Activated T-helper 1 cell treated with anti-CD3 and anti-CD28 coated beads, Interleukin-12 subunit alpha, Interleukin-12 subunit beta, Interleukin-2, Interleukin-4 antibody, amounts not matched to agents 30 ng/mL and 10 ng/mL and 1 ng/mL, durations not matched to agents 14 hours and 24 hours and 36 hours (primary cell): ENCODE measurements at regions not wholly inside any gene's neighbourhood (a gene's known extent, or its start where the extent isn't known, plus 50 kb on each side); places are given as distances from the start of the nearest gene placed in this dataset.
"Not testable (repeated sequence)": the region's sequence is repeated elsewhere in the genome, so short reads cannot be mapped to it uniquely, and the experiment has no call there.

Experiments
- DNase-seq: peaks from one replicate; pipeline ENCODE4 v3.0.0; 2021; ENCODE audit warnings: low spot score
- H3K27ac Mint-ChIP-seq: one replicate; pipeline ENCODE4 v1.8.0; 2021; ENCODE audit warnings: mild to moderate bottlenecking, mixed read lengths
- H3K27me3 Mint-ChIP-seq: one replicate; pipeline ENCODE4 v1.8.0; 2022; ENCODE audit warnings: mild to moderate bottlenecking, moderate library complexity, mixed read lengths; ENCODE audit not compliant: insufficient read depth
- H3K36me3 Mint-ChIP-seq: one replicate; pipeline ENCODE4 v1.8.0; 2021; ENCODE audit warnings: low read depth, mixed read lengths
- H3K4me1 Mint-ChIP-seq: one replicate; pipeline ENCODE4 v1.8.0; 2021; ENCODE audit warnings: low read depth, mixed read lengths
- H3K4me3 Mint-ChIP-seq: one replicate; pipeline ENCODE4 v1.8.0; 2021; ENCODE audit warnings: mild to moderate bottlenecking, moderate library complexity, mixed read lengths
- H3K9me3 Mint-ChIP-seq: one replicate; pipeline ENCODE4 v1.8.0; 2021; ENCODE audit warnings: mixed read lengths
- intact Hi-C: fragments of 100-400 bp; cut with micrococcal nuclease; formaldehyde crosslinking; loops from one replicate; pipeline ENCODE4 v1.15.1; 2024

DNA sequence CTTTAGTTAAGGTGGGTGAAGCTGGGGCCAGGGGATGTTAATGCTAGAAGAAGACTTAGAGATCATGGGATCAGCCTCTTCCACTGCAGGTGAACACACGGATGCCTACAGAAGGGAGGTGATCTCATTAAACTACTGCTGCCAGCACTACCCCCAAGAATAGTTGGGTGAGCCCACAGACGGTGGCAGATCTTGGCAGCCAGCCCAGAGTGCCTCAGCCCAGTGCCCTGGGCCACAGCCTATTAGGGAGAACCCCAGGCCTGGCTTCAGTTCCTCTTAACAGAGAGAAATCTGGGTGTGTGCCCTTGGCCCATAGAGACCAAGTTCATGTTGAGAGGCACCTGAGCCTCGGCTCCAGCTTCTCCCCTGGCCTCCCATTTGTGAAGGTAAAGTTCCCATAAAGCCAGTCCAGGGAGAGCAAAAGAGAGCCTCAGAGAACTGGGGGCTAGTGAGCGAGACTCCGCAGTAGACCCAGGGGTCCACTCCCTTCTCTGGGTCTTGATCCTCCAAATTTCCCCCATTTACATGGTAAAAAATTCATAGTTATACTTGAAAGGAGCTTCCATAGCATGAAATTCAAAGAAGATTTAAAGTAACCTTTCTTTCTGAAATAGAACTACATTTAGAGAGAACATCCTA, 125.0 kb upstream of the CCND2 start:
- Mint-ChIP-seq H3K4me1 (peaks cover 94% of the 10 kb centered on the region), H3K27me3 (no peaks in the 10 kb centered on the region), H3K4me3 (no peak overlapping the region), H3K9me3 (peaks cover 11% of the 10 kb centered on the region), H3K27ac (peak overlapping the region; percentile 21), H3K36me3 (peaks cover 9% of the 10 kb centered on the region)
- no peak for DNase-seq
- intact Hi-C loops, result no loop called here

DNA sequence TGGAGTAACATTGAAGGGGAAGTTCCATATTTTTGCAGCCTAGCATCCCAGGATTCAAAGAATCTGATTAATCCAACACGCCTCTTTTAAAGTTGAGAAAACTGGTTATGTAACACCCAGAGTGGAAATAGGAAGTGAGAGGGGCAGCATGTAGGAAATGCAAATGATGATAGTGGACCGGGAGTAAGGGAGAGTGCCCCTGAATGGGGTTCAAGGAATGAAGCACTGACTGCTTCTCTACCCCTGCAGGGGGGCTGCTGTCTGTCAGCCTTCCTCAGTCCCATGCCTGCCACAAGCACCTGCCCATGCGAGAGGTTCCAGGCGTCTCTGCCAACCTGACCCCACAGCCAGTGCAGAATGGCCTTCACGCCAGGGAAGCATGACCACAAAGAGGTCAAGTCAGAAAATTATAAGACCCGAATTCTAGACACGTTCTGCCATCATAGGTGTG, 126.5 kb upstream of the CCND2 start:
- no peaks in the 10 kb centered on the region for H3K27me3 Mint-ChIP-seq
- intact Hi-C loops, result no loop called here
- H3K4me1 Mint-ChIP-seq, result peaks cover 92% of the 10 kb centered on the region
- DNase-seq, result no peak
- H3K27ac Mint-ChIP-seq, result peak overlapping the region; percentile 97
- peaks cover 9% of the 10 kb centered on the region for H3K36me3 Mint-ChIP-seq
- peak overlapping the region; percentile 25 for H3K4me3 Mint-ChIP-seq
- H3K9me3 Mint-ChIP-seq, result peaks cover 11% of the 10 kb centered on the region

DNA sequence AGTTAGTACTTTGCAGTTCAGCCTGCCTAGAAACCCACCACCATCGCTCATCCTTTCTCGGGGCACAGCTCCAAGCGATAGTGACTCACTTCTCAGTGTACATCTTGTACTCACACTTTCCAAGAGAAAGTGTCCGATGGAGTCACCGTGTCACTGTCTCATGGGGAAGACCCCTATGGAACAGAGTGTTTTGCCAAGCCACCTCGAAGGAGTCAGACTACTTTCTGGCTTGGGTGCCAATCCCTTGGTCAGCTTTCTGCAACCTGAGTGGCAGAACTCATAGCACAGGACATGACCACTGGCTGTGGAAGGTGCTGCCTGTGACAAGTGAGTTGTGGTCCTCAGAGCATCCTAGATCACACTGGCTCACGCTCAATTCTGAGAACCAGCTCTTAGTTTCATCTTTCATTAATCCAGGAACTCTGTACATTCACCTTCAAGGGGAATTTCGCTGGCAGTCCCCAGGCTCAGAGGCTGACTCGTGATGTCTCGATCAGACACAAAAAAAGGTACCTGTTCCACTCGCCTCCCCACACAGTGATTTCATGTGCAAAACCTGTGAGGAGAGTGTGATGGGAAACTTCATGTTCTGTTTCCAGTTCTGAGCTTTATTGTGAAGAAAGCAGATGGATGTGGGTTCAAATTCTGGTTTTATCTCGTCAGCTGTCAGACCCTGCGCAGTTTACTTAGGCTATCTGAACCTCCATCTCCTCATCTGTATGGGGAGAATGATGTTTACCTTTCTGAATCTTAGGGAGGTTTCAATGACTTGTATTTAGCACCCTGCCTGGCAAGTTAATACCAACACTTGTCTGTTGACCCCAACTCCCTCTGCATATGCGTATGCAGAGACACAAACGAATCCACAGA, 127.3 kb upstream of the CCND2 start:
- intact Hi-C loops, result loop anchor here (1.0 kb wide), 8 partner anchors 9 to 170 kb away; no protein-coding TSS in a partner anchor
- peak overlapping the region; percentile 97 for H3K27ac Mint-ChIP-seq
- H3K4me3 Mint-ChIP-seq, result peak overlapping the region; percentile 66
- peaks cover 6% of the 10 kb centered on the region for H3K36me3 Mint-ChIP-seq
- H3K9me3 Mint-ChIP-seq, result peaks cover 8% of the 10 kb centered on the region
- DNase-seq, result peak; percentile 49
- peaks cover 92% of the 10 kb centered on the region for H3K4me1 Mint-ChIP-seq
- H3K27me3 Mint-ChIP-seq, result no peaks in the 10 kb centered on the region

DNA sequence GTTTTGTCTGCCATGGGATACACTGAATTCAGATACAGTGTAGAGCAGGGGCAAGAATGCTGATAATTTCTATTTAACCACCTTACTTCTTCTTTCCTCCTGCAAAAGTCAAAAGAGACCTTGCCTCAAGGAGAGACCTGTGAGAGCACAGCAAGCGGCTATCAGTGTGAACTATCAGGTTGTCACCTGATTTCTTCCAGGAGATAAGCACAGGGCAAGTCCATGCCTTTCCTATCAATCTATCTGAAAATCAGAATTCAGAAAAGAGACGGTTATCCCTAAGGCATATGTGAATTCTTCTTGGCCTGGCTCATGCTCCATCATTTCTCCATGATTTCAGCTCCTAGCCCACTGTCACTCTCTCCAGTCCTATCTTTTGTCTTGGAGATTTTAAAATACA, 128.9 kb upstream of the CCND2 start:
- Mint-ChIP-seq H3K9me3 (no peaks in the 10 kb centered on the region), H3K27me3 (no peaks in the 10 kb centered on the region), H3K36me3 (no peaks in the 10 kb centered on the region), H3K4me1 (peaks cover 94% of the 10 kb centered on the region), H3K27ac (peak overlapping the region; percentile 79), H3K4me3 (no peak overlapping the region)
- intact Hi-C loops, result loop anchor here (5.0 kb wide), 1 partner anchor 272 kb away; the partner anchor contains the start of gene PARP11
- no peak for DNase-seq

DNA sequence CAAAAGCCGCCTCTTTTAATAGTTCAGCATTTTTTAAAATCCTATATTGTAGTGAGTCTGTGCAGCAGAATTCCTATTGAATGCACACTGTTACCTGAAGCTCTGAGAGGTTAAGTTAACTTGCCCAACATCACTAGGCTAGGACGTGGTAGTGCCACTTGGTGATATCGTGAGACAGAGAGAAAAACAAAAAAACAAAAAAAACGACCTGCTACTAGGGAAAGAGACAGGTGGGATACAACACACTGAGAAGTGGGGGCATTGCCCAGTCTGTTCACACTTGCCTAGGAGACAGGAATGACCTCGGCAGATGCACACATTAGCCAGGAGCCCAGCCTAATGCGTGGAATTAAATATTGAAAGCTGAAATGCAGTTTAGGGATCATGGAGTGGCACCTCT, 129.7 kb upstream of the CCND2 start:
- DNase-seq, result no peak
- Mint-ChIP-seq H3K4me1 (peaks cover 97% of the 10 kb centered on the region), H3K4me3 (peak overlapping the region; percentile 23), H3K36me3 (peaks cover 3% of the 10 kb centered on the region), H3K27ac (peak overlapping the region; percentile 68), H3K27me3 (no peaks in the 10 kb centered on the region), H3K9me3 (peaks cover 5% of the 10 kb centered on the region)
- intact Hi-C loops, result loop anchor here (1.0 to 5.0 kb wide), 4 partner anchors 9 to 272 kb away; partner anchors contain the start of gene PARP11

DNA sequence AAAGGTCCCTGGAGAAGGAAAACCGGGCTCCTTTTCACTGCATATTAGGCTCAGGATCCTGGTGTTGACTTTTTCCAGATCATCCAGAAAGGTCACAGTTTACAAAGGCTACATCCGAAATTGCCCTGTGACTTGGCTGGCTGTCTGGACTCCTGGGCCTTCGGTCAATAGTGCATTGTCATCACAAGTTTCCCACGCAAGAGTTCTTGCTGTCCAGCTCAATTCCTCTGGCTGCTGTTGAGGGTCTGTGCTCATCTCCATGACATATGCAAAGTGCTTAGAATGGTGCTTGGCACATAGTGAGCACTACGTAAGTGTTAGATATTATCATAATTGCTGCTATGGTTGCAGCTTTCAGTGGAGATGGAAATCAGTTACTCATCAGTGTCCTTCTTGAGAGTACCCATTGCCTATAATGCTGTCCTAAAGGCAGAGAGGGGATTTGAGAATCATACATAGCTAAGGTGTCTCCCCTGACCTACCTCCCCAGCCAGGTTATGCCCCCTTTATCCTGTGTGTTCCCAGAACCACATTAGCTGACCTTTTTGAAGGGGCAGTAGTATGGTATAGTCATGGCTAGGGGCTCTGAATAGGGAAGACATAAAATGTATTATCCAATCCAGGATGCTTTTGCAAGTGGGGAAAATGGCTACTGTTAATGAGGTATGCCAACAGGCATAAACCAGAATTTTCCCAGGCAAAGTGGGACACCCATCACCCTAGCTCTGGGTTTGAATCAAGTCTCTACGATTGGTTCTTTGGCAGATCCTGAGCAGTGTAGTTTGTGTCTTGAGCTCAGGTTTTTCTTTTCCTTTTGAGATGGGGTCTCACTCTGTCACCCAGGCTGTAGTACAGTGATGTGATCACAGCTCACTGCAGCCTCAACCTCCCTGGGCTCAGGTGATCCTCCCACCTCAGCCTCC, 132.0 kb upstream of the CCND2 start:
- DNase-seq, result no peak
- intact Hi-C loops, result loop anchor here (1.0 to 5.0 kb wide), 3 partner anchors 22 to 269 kb away; partner anchors contain the start of gene PARP11
- Mint-ChIP-seq H3K27ac (peak overlapping the region; percentile 94), H3K9me3 (peaks cover 5% of the 10 kb centered on the region), H3K27me3 (no peaks in the 10 kb centered on the region), H3K36me3 (peaks cover 3% of the 10 kb centered on the region), H3K4me3 (peak overlapping the region; percentile 73), H3K4me1 (peaks cover 89% of the 10 kb centered on the region)

DNA sequence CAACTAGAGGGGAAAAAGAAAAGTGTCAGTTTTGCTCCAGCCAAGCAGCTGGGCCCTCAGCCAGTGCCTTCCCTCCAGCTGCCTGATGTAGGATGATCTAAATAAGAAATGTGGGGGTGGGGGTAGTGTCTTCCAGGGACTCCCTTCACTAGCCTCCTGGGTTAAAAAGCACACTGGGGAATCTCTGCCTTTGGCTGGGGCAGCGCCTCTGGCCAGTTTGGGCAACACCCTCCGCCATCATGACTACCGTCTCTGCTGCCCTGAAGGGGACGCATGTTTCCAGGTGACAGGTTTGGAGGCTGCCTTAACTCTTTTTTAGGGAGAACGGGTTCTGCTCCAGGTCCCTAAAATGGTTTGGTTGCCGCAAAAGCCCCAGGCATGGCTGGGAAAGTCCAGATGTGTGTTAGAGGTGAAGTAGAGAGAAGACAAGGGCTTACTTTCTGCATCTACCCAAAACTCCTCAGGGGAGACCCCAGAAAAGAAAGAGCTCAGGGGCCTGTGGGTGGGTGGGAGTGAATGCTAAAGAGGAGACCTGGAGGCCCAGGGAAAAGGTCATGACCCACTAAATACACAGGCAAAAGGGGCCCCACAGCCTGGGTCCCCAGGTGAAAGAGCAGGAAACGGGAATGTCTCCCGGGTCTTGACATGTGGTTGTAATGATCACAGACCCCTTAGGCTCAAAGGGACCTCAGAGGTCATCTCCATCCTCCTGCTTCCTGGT, 132.8 kb upstream of the CCND2 start:
- Mint-ChIP-seq H3K4me1 (peaks cover 89% of the 10 kb centered on the region), H3K36me3 (peaks cover 4% of the 10 kb centered on the region), H3K4me3 (peak overlapping the region; percentile 38), H3K9me3 (peaks cover 6% of the 10 kb centered on the region), H3K27ac (peak overlapping the region; percentile 87), H3K27me3 (no peaks in the 10 kb centered on the region)
- no peak for DNase-seq
- intact Hi-C loops, result loop anchor here (1.0 to 5.0 kb wide), 2 partner anchors 21 to 268 kb away; partner anchors contain the start of gene PARP11

DNA sequence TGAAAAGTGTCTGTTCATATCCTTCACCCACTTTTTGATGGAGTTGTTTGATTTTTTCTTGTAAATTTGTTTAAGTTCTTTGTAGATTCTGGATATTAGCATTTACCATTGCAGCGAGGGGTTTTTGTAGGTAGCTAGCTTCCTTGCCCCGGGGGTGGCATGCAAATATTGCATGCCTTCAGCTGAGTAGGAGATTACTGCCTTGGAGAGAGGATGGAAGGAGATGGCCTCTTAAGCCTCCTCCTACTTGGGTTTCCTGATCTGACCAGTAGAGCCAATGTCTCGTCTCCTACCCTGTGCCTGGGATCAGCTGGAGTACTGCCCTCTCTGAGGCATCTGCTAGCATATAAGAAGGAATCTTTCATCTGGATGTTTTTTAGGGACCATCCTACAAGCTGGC, 134.4 kb upstream of the CCND2 start:
- no peaks in the 10 kb centered on the region for H3K27me3 Mint-ChIP-seq
- peaks cover 87% of the 10 kb centered on the region for H3K4me1 Mint-ChIP-seq
- peaks cover 8% of the 10 kb centered on the region for H3K9me3 Mint-ChIP-seq
- peaks cover 5% of the 10 kb centered on the region for H3K36me3 Mint-ChIP-seq
- DNase-seq, result no peak
- peak overlapping the region; percentile 43 for H3K27ac Mint-ChIP-seq
- intact Hi-C loops, result loop anchor here (5.0 kb wide), 1 partner anchor 78 kb away; no protein-coding TSS in a partner anchor
- H3K4me3 Mint-ChIP-seq, result no peak overlapping the region

DNA sequence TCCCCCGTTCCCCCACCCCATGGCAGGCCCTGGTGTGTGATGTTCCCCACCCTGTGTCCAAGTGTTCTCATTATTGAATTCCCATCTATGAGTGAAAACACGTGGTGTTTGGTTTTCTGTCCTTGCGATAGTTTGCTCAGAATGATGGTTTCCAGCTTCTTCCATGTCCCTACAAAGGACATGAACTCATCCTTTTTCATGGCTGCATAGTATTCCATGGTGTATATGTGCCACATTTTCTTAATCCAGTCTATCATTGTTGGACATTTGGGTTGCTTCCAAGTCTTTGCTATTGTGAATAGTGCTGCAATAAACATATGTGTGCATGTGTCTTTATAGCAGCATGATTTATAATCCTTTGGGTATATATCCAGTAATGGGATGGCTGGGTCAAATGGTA, 135.0 kb upstream of the CCND2 start:
- not testable (repeated sequence) for H3K27me3 Mint-ChIP-seq, H3K9me3 Mint-ChIP-seq, H3K4me3 Mint-ChIP-seq, H3K27ac Mint-ChIP-seq, DNase-seq, H3K36me3 Mint-ChIP-seq
- intact Hi-C loops, result loop anchor here (5.0 kb wide), 1 partner anchor 79 kb away; no protein-coding TSS in a partner anchor
- peaks cover 81% of the 10 kb centered on the region for H3K4me1 Mint-ChIP-seq

DNA sequence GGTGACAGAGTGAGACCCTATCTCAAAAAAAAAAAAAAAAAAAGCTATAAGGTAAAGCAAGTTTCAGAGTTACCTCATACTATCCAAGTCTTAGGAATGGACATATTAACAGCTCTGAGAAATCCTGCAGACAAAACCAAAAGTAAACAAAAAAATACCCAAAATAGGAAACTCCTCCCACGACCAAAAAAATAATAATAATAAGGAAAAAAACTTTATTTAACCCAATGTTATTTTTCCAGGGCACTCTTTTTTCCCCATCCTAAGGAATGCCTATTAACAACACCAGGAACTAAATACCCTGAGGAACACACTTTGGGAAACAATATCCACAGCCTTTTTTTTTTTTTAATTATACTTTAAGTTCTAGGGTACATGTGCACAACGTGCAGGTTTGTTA, 135.5 kb upstream of the CCND2 start:
- no peak overlapping the region for H3K27ac Mint-ChIP-seq
- H3K36me3 Mint-ChIP-seq, result peaks cover 5% of the 10 kb centered on the region
- intact Hi-C loops, result loop anchor here (5.0 kb wide), 1 partner anchor 79 kb away; no protein-coding TSS in a partner anchor
- no peak overlapping the region for H3K4me3 Mint-ChIP-seq
- H3K9me3 Mint-ChIP-seq, result peaks cover 8% of the 10 kb centered on the region
- H3K27me3 Mint-ChIP-seq, result no peaks in the 10 kb centered on the region
- DNase-seq, result no peak
- H3K4me1 Mint-ChIP-seq, result peaks cover 78% of the 10 kb centered on the region

DNA sequence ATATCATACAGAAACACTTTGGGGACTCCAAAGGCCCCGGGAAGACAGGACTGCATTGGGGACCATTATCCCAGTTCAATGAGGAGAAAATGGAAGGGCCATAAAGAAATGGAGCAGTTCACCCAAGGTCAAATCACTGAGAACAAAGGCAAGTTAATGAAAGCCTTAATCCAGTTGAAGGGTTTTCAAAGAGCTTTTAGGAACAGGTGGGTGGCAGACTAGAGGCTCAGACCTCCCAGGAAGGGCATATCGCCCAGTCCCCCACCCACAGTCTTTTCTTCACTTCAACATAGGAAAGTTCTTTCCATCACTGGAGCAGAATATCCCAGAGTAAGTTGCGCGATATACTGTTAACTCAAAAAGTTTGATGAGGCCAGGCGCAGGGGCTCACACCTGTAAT, 136.1 kb upstream of the CCND2 start:
- no peak overlapping the region for H3K4me3 Mint-ChIP-seq
- H3K4me1 Mint-ChIP-seq, result peaks cover 72% of the 10 kb centered on the region
- intact Hi-C loops, result loop anchor here (5.0 kb wide), 1 partner anchor 80 kb away; no protein-coding TSS in a partner anchor

More for the DNA sequence above, 136.1 kb upstream of the CCND2 start:
- no peaks in the 10 kb centered on the region for H3K27me3 Mint-ChIP-seq
- no peak overlapping the region for H3K27ac Mint-ChIP-seq
- DNase-seq, result no peak
- H3K36me3 Mint-ChIP-seq, result peaks cover 5% of the 10 kb centered on the region
- H3K9me3 Mint-ChIP-seq, result peaks cover 8% of the 10 kb centered on the region
